Colonic mucosa (tissue), 4 donors: ENCODE measurements at regions not wholly inside any gene's neighbourhood (a gene's known extent, or its start where the extent isn't known, plus 50 kb on each side); places are given as distances from the start of the nearest gene placed in this dataset.
A peak's percentile ranks its signal among the peaks of the same experiment; 100 is the strongest.

ENCODE experiments used
- DNase-seq: peaks from one replicate; pipeline ENCODE4 v3.0.0-alpha.2; 2020
- H3K27ac ChIP-seq: fragments of 200-600 bp; one replicate; pipeline ENCODE4 v1.8.0; 2021
- H3K27me3 ChIP-seq: fragments of 200-600 bp; one replicate; pipeline ENCODE4 v1.8.0; 2021
- H3K36me3 ChIP-seq: fragments of 200-600 bp; one replicate; pipeline ENCODE4 v1.8.0; 2021
- H3K4me1 ChIP-seq: fragments of 200-600 bp; one replicate; pipeline ENCODE4 v1.8.0; 2021; ENCODE audit warnings: mild to moderate bottlenecking
- H3K4me3 ChIP-seq: fragments of 200-600 bp; one replicate; pipeline ENCODE4 v1.8.0; 2021
- H3K9ac ChIP-seq, 2 donors: one replicate each; pipeline ENCODE4 v1.7.0; 2013; ENCODE audit warnings: control low read depth in 2 of 2, low read depth in 2 of 2, low read length in 2 of 2
- H3K9me3 ChIP-seq: fragments of 200-600 bp; one replicate; pipeline ENCODE4 v1.8.0; 2021
- CTCF ChIP-seq: fragments of 200-600 bp; IDR thresholded peaks from one replicate; pipeline ENCODE4 v1.8.0; 2022; ENCODE audit warnings: antibody characterized with exemption, mild to moderate bottlenecking
- intact Hi-C: fragments of 100-400 bp; cut with DNase I; formaldehyde crosslinking; loops from one replicate; pipeline ENCODE4 v1.14.1; 2022
- donor health status: healthy.
- donor health status: DM: no; HTN: no; CAD: no.
- donor health status: DM: no; HTN: no; CAD: no.

- H3K4me3 ChIP-seq, result no peak overlapping the region
- intact Hi-C loops, result no loop called here
- TF ChIP-seq CTCF, result no peak
Measured at GRCh38 chr10:60576130-60577069, 186.7 kb upstream of the ANK3 start.

GRCh38 chr10:60575105-60575504 lies 185.4 kb upstream of the ANK3 start:
- no peak overlapping the region for H3K27ac ChIP-seq
- H3K4me1 ChIP-seq, result peaks cover 5% of the 10 kb centered on the region
- no peak overlapping the region for H3K4me3 ChIP-seq
- intact Hi-C loops, result no loop called here
- H3K9ac ChIP-seq, result no peak overlapping the region
- no peaks in the 10 kb centered on the region for H3K27me3 ChIP-seq
- no peaks in the 10 kb centered on the region for H3K36me3 ChIP-seq
- no peaks in the 10 kb centered on the region for H3K9me3 ChIP-seq
- no peak for TF ChIP-seq CTCF
- DNase-seq, result no peak

More at GRCh38 chr10:60576130-60577069, 186.7 kb upstream of the ANK3 start:
- peaks cover 5% of the 10 kb centered on the region for H3K4me1 ChIP-seq
- H3K27ac ChIP-seq, result no peak overlapping the region
- H3K36me3 ChIP-seq, result no peaks in the 10 kb centered on the region
- no peaks in the 10 kb centered on the region for H3K9me3 ChIP-seq
- H3K9ac ChIP-seq, result no peak overlapping the region
- no peaks in the 10 kb centered on the region for H3K27me3 ChIP-seq
- no peak for DNase-seq

- Histone ChIP-seq H3K27ac (no peak overlapping the region), H3K36me3 (no peaks in the 10 kb centered on the region), H3K4me1 (peaks cover 5% of the 10 kb centered on the region), H3K4me3 (no peak overlapping the region), H3K9me3 (no peaks in the 10 kb centered on the region), H3K27me3 (no peaks in the 10 kb centered on the region), H3K9ac (no peak overlapping the region)
- no peak for TF ChIP-seq CTCF
- DNase-seq, result no peak
- intact Hi-C loops, result no loop called here
Measured at GRCh38 chr10:60574388-60574787, 184.7 kb upstream of the ANK3 start.

GRCh38 chr10:60573336-60573735 lies 183.7 kb upstream of the ANK3 start:
- intact Hi-C loops, result no loop called here
- Histone ChIP-seq H3K4me1 (peaks cover 5% of the 10 kb centered on the region), H3K27ac (no peak overlapping the region), H3K9ac (no peak overlapping the region), H3K27me3 (no peaks in the 10 kb centered on the region), H3K4me3 (no peak overlapping the region), H3K9me3 (no peaks in the 10 kb centered on the region), H3K36me3 (no peaks in the 10 kb centered on the region)
- no peak for TF ChIP-seq CTCF
- no peak for DNase-seq

GRCh38 chr10:60572511-60573194 lies 183.0 kb upstream of the ANK3 start:
- DNase-seq, result peak; percentile 35
- TF ChIP-seq CTCF, result no peak
- H3K27ac ChIP-seq, result no peak overlapping the region
- no peaks in the 10 kb centered on the region for H3K27me3 ChIP-seq
- H3K36me3 ChIP-seq, result no peaks in the 10 kb centered on the region
- H3K9ac ChIP-seq, result no peak overlapping the region
- H3K9me3 ChIP-seq, result no peaks in the 10 kb centered on the region
- H3K4me3 ChIP-seq, result peak overlapping the region; percentile 19
- intact Hi-C loops, result no loop called here
- H3K4me1 ChIP-seq, result peaks cover 5% of the 10 kb centered on the region
